B cell (primary cell): ENCODE measurements at regions not wholly inside any gene's neighbourhood (a gene's known extent, or its start where the extent isn't known, plus 50 kb on each side); places are given as distances from the start of the nearest gene placed in this dataset.
A peak's percentile ranks its signal among the peaks of the same experiment; 100 is the strongest.

ENCODE experiments used
- ATAC-seq: fragments of 200-7000 bp; cut with Tn5 transposase; one replicate; pipeline ENCODE4 v1.10.0; 2021; ENCODE audit warnings: low read depth, mild to moderate bottlenecking, moderate number of reproducible peaks, moderate library complexity
- CTCF ChIA-PET: fragments of 350-600 bp; sonication (Branson Sonifier 250); formaldehyde crosslinking; loops from one replicate; lab custom pipeline; 2021; ENCODE audit warnings: antibody characterized with exemption, inconsistent platforms; lab: Charles Lee
- POLR2A ChIA-PET: fragments of 350-600 bp; sonication (Branson Sonifier 250); formaldehyde crosslinking; loops from one replicate; lab custom pipeline; 2021; ENCODE audit warnings: antibody characterized with exemption; lab: Charles Lee
- DNase-seq: peaks from one replicate; pipeline ENCODE4 v3.0.0; 2013
- H2AFZ ChIP-seq: 2 replicates; pipeline ENCODE4 v1.6.1; 2012; ENCODE audit warnings: mild to moderate bottlenecking, low read depth, low read length; ENCODE audit not compliant: insufficient read depth, poor library complexity, severe bottlenecking
- H3K27ac ChIP-seq, 2 donors: 1 replicate in 1 of 2; 2 replicates in 1 of 2; pipeline ENCODE4 v1.5.1; 2012 to 2013; ENCODE audit warnings: low read length in 2 of 2, mild to moderate bottlenecking in 2 of 2, moderate library complexity in 1 of 2
- H3K27me3 ChIP-seq, 4 experiments: fragments of 200-600 bp in 1 of 4; sonication (generic) in 1 of 4; replicated peaks in 1 of 4; 1 replicate in 2 of 4; 2 replicates in 2 of 4; pipeline versions ENCODE4 v1.6.1 to v1.7.0; 2013 to 2016; ENCODE audit warnings: low read length in 3 of 4, mild to moderate bottlenecking in 2 of 4, mixed read lengths in 1 of 4, moderate library complexity in 1 of 4; ENCODE audit not compliant: insufficient read depth in 4 of 4, control insufficient read depth in 3 of 4; ENCODE audit errors: control extremely low read depth in 1 of 4
- H3K36me3 ChIP-seq, 2 experiments: replicated peaks in 1 of 2; 1 replicate in 1 of 2; 2 replicates in 1 of 2; pipeline versions ENCODE4 v1.6.1 to v1.7.1; 2013; ENCODE audit warnings: low read length in 1 of 2; ENCODE audit not compliant: insufficient read depth in 2 of 2, control insufficient read depth in 1 of 2; ENCODE audit errors: control extremely low read depth in 1 of 2, extremely low read depth in 1 of 2
- H3K4me1 ChIP-seq, 2 donors: fragments of 200-600 bp in 1 of 2; sonication (generic) in 1 of 2; 1 replicate in 1 of 2; 2 replicates in 1 of 2; pipeline versions ENCODE4 v1.5.1 to v1.6.1; 2013 to 2017; ENCODE audit warnings: low read length in 2 of 2; ENCODE audit not compliant: control insufficient read depth in 2 of 2, insufficient read depth in 2 of 2
- H3K4me2 ChIP-seq: replicated peaks from 2 replicates; pipeline ENCODE3; 2012; ENCODE audit warnings: mild to moderate bottlenecking, low read depth, low read length; ENCODE audit not compliant: poor library complexity, severe bottlenecking
- H3K4me3 ChIP-seq, 5 experiments: fragments of 200-600 bp in 1 of 5; sonication (generic) in 1 of 5; 1 replicate in 3 of 5; 2 replicates in 2 of 5; pipeline versions ENCODE4 v1.5.1 to v1.7.0; 2011 to 2016; ENCODE audit warnings: low read length in 4 of 5, mild to moderate bottlenecking in 4 of 5, low read depth in 2 of 5, control low read depth in 1 of 5, moderate library complexity in 1 of 5; ENCODE audit not compliant: insufficient read depth in 1 of 5; ENCODE audit errors: control extremely low read depth in 1 of 5, extremely low read depth in 1 of 5
- H3K79me2 ChIP-seq: fragments of 200-600 bp; sonication (generic); one replicate; pipeline ENCODE4 v1.6.0; 2016; ENCODE audit warnings: low read length; ENCODE audit not compliant: control insufficient read depth, insufficient read depth
- H3K9ac ChIP-seq: fragments of 200-600 bp; sonication (generic); 2 replicates; pipeline ENCODE4 v1.6.1; 2017; ENCODE audit warnings: mild to moderate bottlenecking, low read length, moderate library complexity
- H3K9me3 ChIP-seq, 3 donors: one replicate each; pipeline versions ENCODE4 v1.6.1 to v1.7.1; 2013; ENCODE audit warnings: low read length in 2 of 3; ENCODE audit not compliant: control insufficient read depth in 2 of 3, insufficient read depth in 1 of 3; ENCODE audit errors: control extremely low read depth in 1 of 3
- H4K20me1 ChIP-seq: 2 replicates; pipeline ENCODE4 v1.6.0; 2012; ENCODE audit warnings: mild to moderate bottlenecking, low read length; ENCODE audit not compliant: insufficient read depth, control insufficient read depth, poor library complexity, severe bottlenecking
- H3K27ac Mint-ChIP-seq: one replicate; pipeline ENCODE4 v1.8.0; 2021; ENCODE audit warnings: mixed read lengths
- H3K27me3 Mint-ChIP-seq: one replicate; pipeline ENCODE4 v1.8.0; 2021; ENCODE audit warnings: mixed read lengths
- H3K4me1 Mint-ChIP-seq: one replicate; pipeline ENCODE4 v1.8.0; 2021; ENCODE audit warnings: mixed read lengths
- H3K4me3 Mint-ChIP-seq: one replicate; pipeline ENCODE4 v1.8.0; 2021; ENCODE audit warnings: mixed read lengths
- H3K9me3 Mint-ChIP-seq: one replicate; pipeline ENCODE4 v1.8.0; 2022; ENCODE audit warnings: mixed read lengths; ENCODE audit not compliant: insufficient read depth
- EZH2 ChIP-seq: IDR thresholded peaks from 2 replicates; pipeline ENCODE4 v1.6.1; 2012; ENCODE audit warnings: borderline replicate concordance, low read depth, mild to moderate bottlenecking, moderate library complexity, low read length; ENCODE audit not compliant: insufficient read depth, poor library complexity, severe bottlenecking
- WGBS: methylation state at CpG from one replicate; pipeline ENCODE4 v1.1.5; 2013; ENCODE audit warnings: missing lambda C conversion rate; ENCODE audit not compliant: insufficient coverage; 5-methylcytosine and 5-hydroxymethylcytosine counted together
- intact Hi-C: fragments of 100-400 bp; cut with micrococcal nuclease; formaldehyde crosslinking; loops from one replicate; pipeline ENCODE4 v1.10.0; 2022
- TF ChIP-seq, protein P1 (sequence below): fragments of 200-600 bp; IDR thresholded peaks from one replicate; pipeline ENCODE4 v1.8.0; 2022; ENCODE audit warnings: antibody characterized with exemption, mild to moderate bottlenecking

GRCh38 chr2:9738535-9739496 is 104.5 kb upstream of the TAF1B start:
- Histone ChIP-seq H3K27ac (no peak overlapping the region), H3K36me3 (no peaks in the 10 kb centered on the region), H3K9ac (peak overlapping the region; percentile 60), H3K79me2 (no peaks in the 10 kb centered on the region), H4K20me1 (no peaks in the 10 kb centered on the region), H3K4me1 (peaks cover 0 to 13% of the 10 kb centered on the region in 2 donors), H3K9me3 (peaks cover 0 to 13% (median 0%) of the 10 kb centered on the region in 3 donors), H3K4me2 (peak overlapping the region; percentile 55), H3K27me3 (peaks cover 0 to 3% (median 0%) of the 10 kb centered on the region in 4 experiments), H2AFZ (peak overlapping the region; percentile 57), H3K4me3 (peak overlapping the region in 4 of 5 experiments; percentile 27 to 58 (median 32))
- Mint-ChIP-seq H3K4me3 (peak overlapping the region; percentile 82), H3K27me3 (peaks cover 3% of the 10 kb centered on the region), H3K27ac (peak overlapping the region; percentile 23), H3K4me1 (peaks cover 9% of the 10 kb centered on the region), H3K9me3 (peaks cover 5% of the 10 kb centered on the region)
- TF ChIP-seq, protein P1, sequence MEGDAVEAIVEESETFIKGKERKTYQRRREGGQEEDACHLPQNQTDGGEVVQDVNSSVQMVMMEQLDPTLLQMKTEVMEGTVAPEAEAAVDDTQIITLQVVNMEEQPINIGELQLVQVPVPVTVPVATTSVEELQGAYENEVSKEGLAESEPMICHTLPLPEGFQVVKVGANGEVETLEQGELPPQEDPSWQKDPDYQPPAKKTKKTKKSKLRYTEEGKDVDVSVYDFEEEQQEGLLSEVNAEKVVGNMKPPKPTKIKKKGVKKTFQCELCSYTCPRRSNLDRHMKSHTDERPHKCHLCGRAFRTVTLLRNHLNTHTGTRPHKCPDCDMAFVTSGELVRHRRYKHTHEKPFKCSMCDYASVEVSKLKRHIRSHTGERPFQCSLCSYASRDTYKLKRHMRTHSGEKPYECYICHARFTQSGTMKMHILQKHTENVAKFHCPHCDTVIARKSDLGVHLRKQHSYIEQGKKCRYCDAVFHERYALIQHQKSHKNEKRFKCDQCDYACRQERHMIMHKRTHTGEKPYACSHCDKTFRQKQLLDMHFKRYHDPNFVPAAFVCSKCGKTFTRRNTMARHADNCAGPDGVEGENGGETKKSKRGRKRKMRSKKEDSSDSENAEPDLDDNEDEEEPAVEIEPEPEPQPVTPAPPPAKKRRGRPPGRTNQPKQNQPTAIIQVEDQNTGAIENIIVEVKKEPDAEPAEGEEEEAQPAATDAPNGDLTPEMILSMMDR, result no peak
- no peak for TF ChIP-seq EZH2
- DNase-seq, result no peak
- ChIA-PET CTCF (no interaction called here), POLR2A (no interaction called here)
- intact Hi-C loops, result no loop called here
- WGBS, result 56% methylated on average over 23 of the region's 23 CpGs
- ATAC-seq, result no peak

- Histone ChIP-seq H3K27ac (no peak overlapping the region), H3K4me3 (peak overlapping the region in 4 of 5 experiments; percentile 27 to 58 (median 32)), H3K36me3 (no peaks in the 10 kb centered on the region), H3K4me2 (peak overlapping the region; percentile 55), H3K9ac (peak overlapping the region; percentile 60), H3K4me1 (peaks cover 0 to 13% of the 10 kb centered on the region in 2 donors), H3K79me2 (no peaks in the 10 kb centered on the region), H4K20me1 (no peaks in the 10 kb centered on the region), H3K9me3 (peaks cover 0 to 8% (median 0%) of the 10 kb centered on the region in 3 donors), H3K27me3 (peaks cover 0 to 3% (median 0%) of the 10 kb centered on the region in 4 experiments), H2AFZ (peak overlapping the region; percentile 57)
- Mint-ChIP-seq H3K27ac (no peak overlapping the region), H3K9me3 (peaks cover 2% of the 10 kb centered on the region), H3K4me3 (peak overlapping the region; percentile 82), H3K4me1 (peaks cover 9% of the 10 kb centered on the region), H3K27me3 (peaks cover 3% of the 10 kb centered on the region)
- ATAC-seq (no peak), DNase-seq (peak; percentile 38)
- 68% methylated on average over 21 of the region's 23 CpGs for WGBS
- intact Hi-C loops, result no loop called here
- no peak for TF ChIP-seq EZH2
- TF ChIP-seq, protein P1, result no peak
- CTCF ChIA-PET, result no interaction called here
- POLR2A ChIA-PET, result no interaction called here
Measured at GRCh38 chr2:9739531-9739964, 103.7 kb upstream of the TAF1B start.
